ENCODE measurements at regions not wholly inside any gene's neighbourhood (a gene's known extent, or its start where the extent isn't known, plus 50 kb on each side); places are given as distances from the start of the nearest gene placed in this dataset.
"Not testable (repeated sequence)": the region's sequence is repeated elsewhere in the genome, so short reads cannot be mapped to it uniquely, and the experiment has no call there.

GRCh38 chr16:55999683-56000082 lies 124.5 kb upstream of the CES5A start:
- no peak for TF ChIP-seq CTCF (IDR thresholded peaks at IDR 0.05)
- Histone ChIP-seq H3K4me1 (ENCODE audit: control insufficient read depth in 1 of 2, low read depth in 2 of 2) (no peaks in the 10 kb centered on the region), H3K27me3 (replicated peaks; ENCODE audit: insufficient read depth) (no peaks in the 10 kb centered on the region), H3K36me3 (no peaks in the 10 kb centered on the region), H3K27ac (no peak overlapping the region), H3K9me3 (peaks cover 3% of the 10 kb centered on the region), H3K4me3 (no peak overlapping the region)
- DNase-seq (ENCODE audit: low spot score): no peak
- no peak for ATAC-seq (ENCODE audit: insufficient number of reproducible peaks, low FRiP score, low read depth)

- H3K9me3 ChIP-seq: no peaks in the 10 kb centered on the region
- no peaks in the 10 kb centered on the region for H3K4me1 ChIP-seq (ENCODE audit: control insufficient read depth in 1 of 2, low read depth in 2 of 2)
- no peak for ATAC-seq (ENCODE audit: insufficient number of reproducible peaks, low FRiP score, low read depth)
- H3K27ac ChIP-seq: no peak overlapping the region
- TF ChIP-seq CTCF (IDR thresholded peaks at IDR 0.05): no peak
- H3K36me3 ChIP-seq: no peaks in the 10 kb centered on the region
- no peak for DNase-seq (ENCODE audit: low spot score)
- no peaks in the 10 kb centered on the region for H3K27me3 ChIP-seq (replicated peaks; ENCODE audit: insufficient read depth)
- H3K4me3 ChIP-seq: no peak overlapping the region
Observed at GRCh38 chr16:55993088-55993487, 117.9 kb upstream of the CES5A start.

- DNase-seq (ENCODE audit: low spot score): no peak
- ATAC-seq (ENCODE audit: insufficient number of reproducible peaks, low FRiP score, low read depth): no peak
- Histone ChIP-seq H3K9me3 (no peaks in the 10 kb centered on the region), H3K4me3 (no peak overlapping the region), H3K4me1 (ENCODE audit: control insufficient read depth in 1 of 2, low read depth in 2 of 2) (no peaks in the 10 kb centered on the region), H3K36me3 (no peaks in the 10 kb centered on the region), H3K27ac (no peak overlapping the region), H3K27me3 (replicated peaks; ENCODE audit: insufficient read depth) (no peaks in the 10 kb centered on the region)
- TF ChIP-seq CTCF (IDR thresholded peaks at IDR 0.05): no peak
Observed at GRCh38 chr16:55992551-55992950, 117.4 kb upstream of the CES5A start.

- no peaks in the 10 kb centered on the region for H3K9me3 ChIP-seq
- no peak for ATAC-seq (ENCODE audit: insufficient number of reproducible peaks, low FRiP score, low read depth)
- H3K27ac ChIP-seq: no peak overlapping the region
Observed at GRCh38 chr16:55991843-55992242, 116.7 kb upstream of the CES5A start.

GRCh38 chr16:55989569-55989907 lies 114.4 kb upstream of the CES5A start:
- no peaks in the 10 kb centered on the region for H3K4me1 ChIP-seq (ENCODE audit: control insufficient read depth in 1 of 2, low read depth in 2 of 2)

More at GRCh38 chr16:55991843-55992242, 116.7 kb upstream of the CES5A start:
- Histone ChIP-seq H3K4me1 (ENCODE audit: control insufficient read depth in 1 of 2, low read depth in 2 of 2) (no peaks in the 10 kb centered on the region), H3K27me3 (replicated peaks; ENCODE audit: insufficient read depth) (no peaks in the 10 kb centered on the region), H3K4me3 (no peak overlapping the region), H3K36me3 (no peaks in the 10 kb centered on the region)
- DNase-seq (ENCODE audit: low spot score): no peak
- no peak for TF ChIP-seq CTCF (IDR thresholded peaks at IDR 0.05)

GRCh38 chr16:55988850-55989568 lies 113.8 kb upstream of the CES5A start:
- not testable (repeated sequence) for H3K9me3 ChIP-seq; H3K4me1 ChIP-seq (ENCODE audit: control insufficient read depth in 1 of 2, low read depth in 2 of 2); H3K4me3 ChIP-seq; H3K27ac ChIP-seq; H3K27me3 ChIP-seq (replicated peaks; ENCODE audit: insufficient read depth); H3K36me3 ChIP-seq; DNase-seq (ENCODE audit: low spot score); ATAC-seq (ENCODE audit: insufficient number of reproducible peaks, low FRiP score, low read depth)

More at GRCh38 chr16:55989569-55989907, 114.4 kb upstream of the CES5A start:
- Histone ChIP-seq H3K27ac (no peak overlapping the region), H3K4me3 (no peak overlapping the region), H3K9me3 (no peaks in the 10 kb centered on the region), H3K27me3 (replicated peaks; ENCODE audit: insufficient read depth) (no peaks in the 10 kb centered on the region), H3K36me3 (no peaks in the 10 kb centered on the region)
- no peak for TF ChIP-seq CTCF (IDR thresholded peaks at IDR 0.05)
- ATAC-seq (ENCODE audit: insufficient number of reproducible peaks, low FRiP score, low read depth) (no peak), DNase-seq (ENCODE audit: low spot score) (no peak)
